NT2/D1 (cell line): ENCODE measurements at regions not wholly inside any gene's neighbourhood (a gene's known extent, or its start where the extent isn't known, plus 50 kb on each side); places are given as distances from the start of the nearest gene placed in this dataset.

Source experiments
- SUZ12 ChIP-seq: IDR thresholded peaks from 2 replicates; pipeline ENCODE4 v1.6.1; 2011; ENCODE audit not compliant: insufficient read length, insufficient read depth; ENCODE audit errors: extremely low read depth
- YY1 ChIP-seq: IDR thresholded peaks from 2 replicates; pipeline ENCODE4 v1.6.1; 2011; ENCODE audit not compliant: insufficient read length, insufficient read depth
- ZNF274 ChIP-seq: IDR thresholded peaks from 2 replicates; pipeline ENCODE4 v1.6.1; 2011; ENCODE audit warnings: mild to moderate bottlenecking, low read depth, low read length

- TF ChIP-seq YY1 (no peak), SUZ12 (no peak), ZNF274 (no peak)
Measured at GRCh38 chr17:70834039-70834438, 664.7 kb downstream of the KCNJ2 start.
